ENCODE measurements at regions not wholly inside any gene's neighbourhood (a gene's known extent, or its start where the extent isn't known, plus 50 kb on each side); places are given as distances from the start of the nearest gene placed in this dataset.

- no peak for DNase-seq
These were observed 485.5 kb upstream of the THBS1 start for GRCh38 chr15:39095218-39095879.

- no peak for DNase-seq
These were observed 484.2 kb upstream of the THBS1 start for GRCh38 chr15:39096608-39097205.

GRCh38 chr15:39099524-39099923 lies 481.4 kb upstream of the THBS1 start:
- DNase-seq, result no peak

- no peak for DNase-seq
These were observed 480.7 kb upstream of the THBS1 start for GRCh38 chr15:39100106-39100660.

- DNase-seq, result no peak
These were observed 478.4 kb upstream of the THBS1 start for GRCh38 chr15:39102431-39102830.

GRCh38 chr15:39106950-39107349 lies 473.9 kb upstream of the THBS1 start:
- no peak for DNase-seq

GRCh38 chr15:39108021-39108420 lies 472.9 kb upstream of the THBS1 start:
- no peak for DNase-seq

- no peak for DNase-seq
These were observed 470.5 kb upstream of the THBS1 start for GRCh38 chr15:39110336-39110735.

- no peak for DNase-seq
These were observed 470.1 kb upstream of the THBS1 start for GRCh38 chr15:39110746-39111145.

- DNase-seq, result no peak
These were observed 467.1 kb upstream of the THBS1 start for GRCh38 chr15:39113741-39114140.

- DNase-seq, result no peak
These were observed 466.0 kb upstream of the THBS1 start for GRCh38 chr15:39114690-39115378.

GRCh38 chr15:39115379-39116057 lies 465.4 kb upstream of the THBS1 start:
- DNase-seq, result no peak

- no peak for DNase-seq
These were observed 462.4 kb upstream of the THBS1 start for GRCh38 chr15:39118510-39118909.

GRCh38 chr15:39124155-39124552 lies 456.7 kb upstream of the THBS1 start:
- no peak for DNase-seq

- peak; percentile 29 for DNase-seq
These were observed 456.2 kb upstream of the THBS1 start for GRCh38 chr15:39124553-39125171.

- DNase-seq, result no peak
These were observed 455.7 kb upstream of the THBS1 start for GRCh38 chr15:39125226-39125625.

- no peak for DNase-seq
These were observed 455.0 kb upstream of the THBS1 start for GRCh38 chr15:39125904-39126303.

GRCh38 chr15:39127151-39127790 lies 453.6 kb upstream of the THBS1 start:
- DNase-seq, result no peak

GRCh38 chr15:39127925-39128617 lies 452.8 kb upstream of the THBS1 start:
- DNase-seq, result no peak

GRCh38 chr15:39128746-39129145 lies 452.1 kb upstream of the THBS1 start:
- no peak for DNase-seq

- DNase-seq, result no peak
These were observed 450.1 kb upstream of the THBS1 start for GRCh38 chr15:39130556-39131379.
